Endodermal cell (in vitro differentiated cells): ENCODE measurements at regions not wholly inside any gene's neighbourhood (a gene's known extent, or its start where the extent isn't known, plus 50 kb on each side); places are given as distances from the start of the nearest gene placed in this dataset.

Experiments used
- DNase-seq: peaks from one replicate; pipeline ENCODE4 v3.0.0-alpha.2; 2017
- H3K27ac ChIP-seq: 2 replicates; pipeline ENCODE4 v1.5.1; 2013; ENCODE audit warnings: mild to moderate bottlenecking, low read depth, low read length, moderate library complexity
- H3K27me3 ChIP-seq: 2 replicates; pipeline ENCODE4 v1.6.1; 2013; ENCODE audit warnings: mild to moderate bottlenecking, low read length, moderate library complexity; ENCODE audit not compliant: insufficient read depth, control insufficient read depth, poor library complexity, severe bottlenecking
- H3K36me3 ChIP-seq: 2 replicates; pipeline ENCODE4 v1.7.0; 2013; ENCODE audit warnings: mild to moderate bottlenecking, low read length, moderate library complexity; ENCODE audit not compliant: control insufficient read depth, insufficient read depth
- H3K4me1 ChIP-seq: one replicate; pipeline ENCODE4 v1.7.0; 2013; ENCODE audit warnings: low read length; ENCODE audit not compliant: control insufficient read depth, insufficient read depth
- H3K4me3 ChIP-seq: 2 replicates; pipeline ENCODE4 v1.5.1; 2013; ENCODE audit warnings: mild to moderate bottlenecking, low read length, moderate library complexity
- H3K9ac ChIP-seq: 2 replicates; pipeline ENCODE4 v1.6.1; 2013; ENCODE audit warnings: mild to moderate bottlenecking, low read length, moderate library complexity; ENCODE audit not compliant: poor library complexity, severe bottlenecking; ENCODE audit errors: extremely low read depth
- H3K9me3 ChIP-seq: 2 replicates; pipeline ENCODE4 v1.6.1; 2013; ENCODE audit warnings: mild to moderate bottlenecking, low read length, moderate library complexity; ENCODE audit not compliant: control insufficient read depth
- H3K27ac Mint-ChIP-seq: 2 replicates; pipeline ENCODE4 v1.8.0; 2020; ENCODE audit warnings: mixed read lengths
- H3K27me3 Mint-ChIP-seq: 2 replicates; pipeline ENCODE4 v1.8.0; 2021; ENCODE audit warnings: mild to moderate bottlenecking, mixed read lengths; ENCODE audit not compliant: insufficient read depth
- H3K36me3 Mint-ChIP-seq: 2 replicates; pipeline ENCODE4 v1.8.0; 2020; ENCODE audit warnings: low read depth, mixed read lengths
- H3K4me1 Mint-ChIP-seq: 2 replicates; pipeline ENCODE4 v1.8.0; 2020; ENCODE audit warnings: mixed read lengths
- H3K4me3 Mint-ChIP-seq: 2 replicates; pipeline ENCODE4 v1.8.0; 2020; ENCODE audit warnings: mild to moderate bottlenecking, moderate library complexity, mixed read lengths
- H3K9me3 Mint-ChIP-seq: 2 replicates; pipeline ENCODE4 v1.8.0; 2020; ENCODE audit warnings: mild to moderate bottlenecking, mixed read lengths
- WGBS, 2 experiments: methylation state at CpG; one replicate each; pipeline versions ENCODE4 v1.1.5 to v1.1.7; 2013; ENCODE audit warnings: missing lambda C conversion rate in 2 of 2, mixed read lengths in 1 of 2; ENCODE audit not compliant: insufficient coverage in 1 of 2, insufficient read length in 1 of 2; 5-methylcytosine and 5-hydroxymethylcytosine counted together
- TF ChIP-seq, protein P1 (sequence below): fragments of 200-600 bp; sonication (generic); conservative IDR thresholded peaks from 2 replicates; pipeline ENCODE4 v1.5.0; 2021; ENCODE audit warnings: antibody characterized with exemption, mild to moderate bottlenecking

- Histone ChIP-seq H3K27ac (no peak overlapping the region), H3K4me1 (no peaks in the 10 kb centered on the region), H3K27me3 (no peaks in the 10 kb centered on the region), H3K9me3 (no peaks in the 10 kb centered on the region), H3K9ac (no peak overlapping the region), H3K36me3 (no peaks in the 10 kb centered on the region), H3K4me3 (no peak overlapping the region)
- Mint-ChIP-seq H3K27ac (no peak overlapping the region), H3K36me3 (no peaks in the 10 kb centered on the region), H3K4me1 (no peaks in the 10 kb centered on the region), H3K27me3 (no peaks in the 10 kb centered on the region), H3K9me3 (no peaks in the 10 kb centered on the region), H3K4me3 (no peak overlapping the region)
- no peak for DNase-seq
- TF ChIP-seq, protein P1, sequence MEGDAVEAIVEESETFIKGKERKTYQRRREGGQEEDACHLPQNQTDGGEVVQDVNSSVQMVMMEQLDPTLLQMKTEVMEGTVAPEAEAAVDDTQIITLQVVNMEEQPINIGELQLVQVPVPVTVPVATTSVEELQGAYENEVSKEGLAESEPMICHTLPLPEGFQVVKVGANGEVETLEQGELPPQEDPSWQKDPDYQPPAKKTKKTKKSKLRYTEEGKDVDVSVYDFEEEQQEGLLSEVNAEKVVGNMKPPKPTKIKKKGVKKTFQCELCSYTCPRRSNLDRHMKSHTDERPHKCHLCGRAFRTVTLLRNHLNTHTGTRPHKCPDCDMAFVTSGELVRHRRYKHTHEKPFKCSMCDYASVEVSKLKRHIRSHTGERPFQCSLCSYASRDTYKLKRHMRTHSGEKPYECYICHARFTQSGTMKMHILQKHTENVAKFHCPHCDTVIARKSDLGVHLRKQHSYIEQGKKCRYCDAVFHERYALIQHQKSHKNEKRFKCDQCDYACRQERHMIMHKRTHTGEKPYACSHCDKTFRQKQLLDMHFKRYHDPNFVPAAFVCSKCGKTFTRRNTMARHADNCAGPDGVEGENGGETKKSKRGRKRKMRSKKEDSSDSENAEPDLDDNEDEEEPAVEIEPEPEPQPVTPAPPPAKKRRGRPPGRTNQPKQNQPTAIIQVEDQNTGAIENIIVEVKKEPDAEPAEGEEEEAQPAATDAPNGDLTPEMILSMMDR = no peak
These were observed 770.3 kb downstream of the KCTD16 start for GRCh38 chr5:144941004-144941403.

DNA sequence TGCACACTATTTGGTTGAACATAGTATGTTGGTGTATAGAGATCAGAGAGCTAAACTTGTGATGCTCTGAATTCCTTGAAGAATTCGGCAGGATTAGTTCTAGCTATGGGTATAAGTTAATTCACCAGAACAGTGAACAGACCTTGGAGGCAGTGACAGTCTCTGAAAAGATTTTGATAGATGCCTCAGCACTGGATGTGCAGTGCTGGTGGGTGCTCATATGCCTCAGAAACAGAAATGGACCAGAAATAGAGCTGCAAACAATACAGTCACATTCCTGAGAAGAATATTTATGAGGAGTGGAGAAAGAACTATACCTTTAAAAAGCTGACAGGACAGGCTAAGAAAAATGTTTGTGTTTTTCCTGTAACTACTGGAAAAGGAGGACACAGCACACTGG lies 747.7 kb downstream of the KCTD16 start:
- Histone ChIP-seq H3K4me1 (no peaks in the 10 kb centered on the region), H3K4me3 (no peak overlapping the region), H3K27me3 (no peaks in the 10 kb centered on the region), H3K9me3 (no peaks in the 10 kb centered on the region), H3K27ac (no peak overlapping the region), H3K9ac (no peak overlapping the region), H3K36me3 (no peaks in the 10 kb centered on the region)
- Mint-ChIP-seq H3K27ac (no peak overlapping the region), H3K4me1 (no peaks in the 10 kb centered on the region), H3K4me3 (no peak overlapping the region), H3K36me3 (no peaks in the 10 kb centered on the region), H3K27me3 (no peaks in the 10 kb centered on the region), H3K9me3 (no peaks in the 10 kb centered on the region)
- TF ChIP-seq, protein P1 = no peak
- DNase-seq = no peak
- 77 to 83% methylated on average over 1 of the region's 1 CpG for WGBS, 2 experiments

DNA sequence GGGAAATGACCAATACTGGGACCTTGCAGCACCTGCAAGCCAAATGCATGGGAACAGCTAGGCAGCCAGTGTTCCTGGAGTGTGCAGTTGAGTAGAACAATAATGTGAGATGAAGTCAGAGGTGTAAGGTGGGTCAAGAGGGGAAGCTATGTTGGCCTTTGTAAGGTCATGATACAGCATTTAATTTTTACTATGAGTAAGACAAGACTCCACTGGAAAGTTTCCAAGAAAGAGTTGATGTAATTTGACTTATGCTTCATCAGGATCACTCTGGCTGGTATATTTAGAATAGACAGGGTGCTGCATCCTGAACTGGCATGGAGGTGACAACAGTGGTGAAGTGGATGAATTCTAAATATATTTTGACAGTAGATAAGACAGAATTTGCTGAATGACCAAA lies 744.8 kb downstream of the KCTD16 start:
- Mint-ChIP-seq H3K27ac (no peak overlapping the region), H3K4me1 (no peaks in the 10 kb centered on the region), H3K36me3 (no peaks in the 10 kb centered on the region), H3K9me3 (peaks cover 5% of the 10 kb centered on the region), H3K4me3 (no peak overlapping the region), H3K27me3 (peaks cover 1% of the 10 kb centered on the region)
- Histone ChIP-seq H3K4me3 (no peak overlapping the region), H3K27me3 (no peaks in the 10 kb centered on the region), H3K36me3 (no peaks in the 10 kb centered on the region), H3K9me3 (peaks cover 4% of the 10 kb centered on the region), H3K27ac (no peak overlapping the region), H3K4me1 (no peaks in the 10 kb centered on the region), H3K9ac (no peak overlapping the region)
- TF ChIP-seq, protein P1 = no peak
- DNase-seq = no peak
